ENCODE measurements at regions not wholly inside any gene's neighbourhood (a gene's known extent, or its start where the extent isn't known, plus 50 kb on each side); places are given as distances from the start of the nearest gene placed in this dataset.

- TF ChIP-seq ATF4 (CRISPR knock-in tag; IDR thresholded peaks at IDR 0.05) (peak; percentile 75 to 99; a peak in 3 of 4 replicates), ZNF234 (CRISPR knock-in tag; conservative IDR thresholded peaks at IDR 0.05) (no peak), SKI (IDR thresholded peaks at IDR 0.05; ENCODE audit: partially characterized antibody) (peak; percentile 93), PAF1 (CRISPR knock-in tag; IDR thresholded peaks at IDR 0.05) (no peak), SCMH1 (CRISPR knock-in tag; IDR thresholded peaks at IDR 0.05; ENCODE audit: borderline replicate concordance) (no peak), SIN3A (IDR thresholded peaks at IDR 0.05; ENCODE audit: borderline replicate concordance, low read depth, low read length) (no peak), NFRKB (IDR thresholded peaks at IDR 0.05) (no peak), ZFP82 (CRISPR knock-in tag; IDR thresholded peaks at IDR 0.05; ENCODE audit: borderline replicate concordance) (no peak), PREB (CRISPR knock-in tag; IDR thresholded peaks at IDR 0.05) (no peak), TAF1 (CRISPR knock-in tag; IDR thresholded peaks at IDR 0.05) (no peak), ZNF570 (CRISPR knock-in tag; IDR thresholded peaks at IDR 0.05; ENCODE audit: borderline replicate concordance) (no peak), ZNF616 (CRISPR knock-in tag; IDR thresholded peaks at IDR 0.05; ENCODE audit: low read depth) (no peak), ZNF276 (CRISPR knock-in tag; IDR thresholded peaks at IDR 0.05; ENCODE audit: low read depth) (no peak), NCOA2 (CRISPR knock-in tag; IDR thresholded peaks at IDR 0.05) (peak; percentile 100), ZMYM3 (CRISPR knock-in tag; IDR thresholded peaks at IDR 0.05) (peak; percentile 61), ZBTB7B (CRISPR knock-in tag; IDR thresholded peaks at IDR 0.05) (peak; percentile 77; the same call in 1 of the 2 replicates), ASH2L (IDR thresholded peaks at IDR 0.05; ENCODE audit: insufficient read length, low read depth, low read length) (peak; percentile 80), JARID2 (CRISPR knock-in tag; IDR thresholded peaks at IDR 0.05; ENCODE audit: insufficient replicate concordance) (peak; percentile 49), ZNF891 (CRISPR knock-in tag; IDR thresholded peaks at IDR 0.05) (no peak), TOE1 (CRISPR knock-in tag; IDR thresholded peaks at IDR 0.05) (peak; percentile 38; the same call in 1 of the 2 replicates), KMT2B (CRISPR knock-in tag; IDR thresholded peaks at IDR 0.05) (no peak), KAT7 (CRISPR knock-in tag; IDR thresholded peaks at IDR 0.05; ENCODE audit: borderline replicate concordance) (peak; percentile 56; the same call in 1 of the 2 replicates)
- TF ChIP-seq, protein P1, sequence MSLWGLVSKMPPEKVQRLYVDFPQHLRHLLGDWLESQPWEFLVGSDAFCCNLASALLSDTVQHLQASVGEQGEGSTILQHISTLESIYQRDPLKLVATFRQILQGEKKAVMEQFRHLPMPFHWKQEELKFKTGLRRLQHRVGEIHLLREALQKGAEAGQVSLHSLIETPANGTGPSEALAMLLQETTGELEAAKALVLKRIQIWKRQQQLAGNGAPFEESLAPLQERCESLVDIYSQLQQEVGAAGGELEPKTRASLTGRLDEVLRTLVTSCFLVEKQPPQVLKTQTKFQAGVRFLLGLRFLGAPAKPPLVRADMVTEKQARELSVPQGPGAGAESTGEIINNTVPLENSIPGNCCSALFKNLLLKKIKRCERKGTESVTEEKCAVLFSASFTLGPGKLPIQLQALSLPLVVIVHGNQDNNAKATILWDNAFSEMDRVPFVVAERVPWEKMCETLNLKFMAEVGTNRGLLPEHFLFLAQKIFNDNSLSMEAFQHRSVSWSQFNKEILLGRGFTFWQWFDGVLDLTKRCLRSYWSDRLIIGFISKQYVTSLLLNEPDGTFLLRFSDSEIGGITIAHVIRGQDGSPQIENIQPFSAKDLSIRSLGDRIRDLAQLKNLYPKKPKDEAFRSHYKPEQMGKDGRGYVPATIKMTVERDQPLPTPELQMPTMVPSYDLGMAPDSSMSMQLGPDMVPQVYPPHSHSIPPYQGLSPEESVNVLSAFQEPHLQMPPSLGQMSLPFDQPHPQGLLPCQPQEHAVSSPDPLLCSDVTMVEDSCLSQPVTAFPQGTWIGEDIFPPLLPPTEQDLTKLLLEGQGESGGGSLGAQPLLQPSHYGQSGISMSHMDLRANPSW (CRISPR knock-in tag; IDR thresholded peaks at IDR 0.05; ENCODE audit: borderline replicate concordance) = no peak
- TF ChIP-seq, protein P2, sequence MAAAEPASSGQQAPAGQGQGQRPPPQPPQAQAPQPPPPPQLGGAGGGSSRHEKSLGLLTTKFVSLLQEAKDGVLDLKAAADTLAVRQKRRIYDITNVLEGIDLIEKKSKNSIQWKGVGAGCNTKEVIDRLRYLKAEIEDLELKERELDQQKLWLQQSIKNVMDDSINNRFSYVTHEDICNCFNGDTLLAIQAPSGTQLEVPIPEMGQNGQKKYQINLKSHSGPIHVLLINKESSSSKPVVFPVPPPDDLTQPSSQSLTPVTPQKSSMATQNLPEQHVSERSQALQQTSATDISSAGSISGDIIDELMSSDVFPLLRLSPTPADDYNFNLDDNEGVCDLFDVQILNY (CRISPR knock-in tag; conservative IDR thresholded peaks at IDR 0.05) = no peak
Measured at GRCh38 chr5:143554918-143555477, 151.5 kb upstream of the NR3C1 start (continued).

All from HepG2 (cell line).